NCI-H1436 (cell line): ENCODE measurements at regions not wholly inside any gene's neighbourhood (a gene's known extent, or its start where the extent isn't known, plus 50 kb on each side); places are given as distances from the start of the nearest gene placed in this dataset.
"Not testable (repeated sequence)": the region's sequence is repeated elsewhere in the genome, so short reads cannot be mapped to it uniquely, and the experiment has no call there.

Experiments used
- DNase-seq: peaks from one replicate; lab custom pipeline; 2025; lab: John Stamatoyannopoulos, UW

- no peak for DNase-seq
Observed at GRCh38 chrX:25851141-25851540, 287.0 kb upstream of the MAGEB18 start.

- DNase-seq, result no peak
Observed at GRCh38 chrX:25853002-25853479, 285.1 kb upstream of the MAGEB18 start.

- no peak for DNase-seq
Observed at GRCh38 chrX:25858273-25858880, 279.8 kb upstream of the MAGEB18 start.

GRCh38 chrX:25860322-25860721 is 277.8 kb upstream of the MAGEB18 start:
- no peak for DNase-seq

GRCh38 chrX:25869761-25870160 is 268.4 kb upstream of the MAGEB18 start:
- no peak for DNase-seq

- DNase-seq, result no peak
Observed at GRCh38 chrX:25872786-25873185, 265.4 kb upstream of the MAGEB18 start.

GRCh38 chrX:25873196-25873595 is 264.9 kb upstream of the MAGEB18 start:
- no peak for DNase-seq

- no peak for DNase-seq
Observed at GRCh38 chrX:25878806-25879205, 259.3 kb upstream of the MAGEB18 start.

GRCh38 chrX:25882503-25882902 is 255.6 kb upstream of the MAGEB18 start:
- not testable (repeated sequence) for DNase-seq

GRCh38 chrX:25897758-25898157 is 240.4 kb upstream of the MAGEB18 start:
- no peak for DNase-seq

- DNase-seq, result not testable (repeated sequence)
Observed at GRCh38 chrX:25905728-25906127, 232.4 kb upstream of the MAGEB18 start.

GRCh38 chrX:25925946-25926345 is 212.2 kb upstream of the MAGEB18 start:
- DNase-seq, result no peak

- no peak for DNase-seq
Observed at GRCh38 chrX:25928316-25928715, 209.8 kb upstream of the MAGEB18 start.

- no peak for DNase-seq
Observed at GRCh38 chrX:25941087-25941486, 197.1 kb upstream of the MAGEB18 start.

GRCh38 chrX:25941559-25942250 is 196.4 kb upstream of the MAGEB18 start:
- no peak for DNase-seq

GRCh38 chrX:25968920-25969319 is 169.2 kb upstream of the MAGEB18 start:
- no peak for DNase-seq

- DNase-seq, result no peak
Observed at GRCh38 chrX:25976683-25977310, 161.3 kb upstream of the MAGEB18 start.

GRCh38 chrX:25998687-25999086 is 139.5 kb upstream of the MAGEB18 start:
- DNase-seq, result no peak

- DNase-seq, result no peak
Observed at GRCh38 chrX:26007462-26007861, 130.7 kb upstream of the MAGEB18 start.

- no peak for DNase-seq
Observed at GRCh38 chrX:26008042-26008441, 130.1 kb upstream of the MAGEB18 start.

- DNase-seq, result no peak
Observed at GRCh38 chrX:26008691-26009090, 129.5 kb upstream of the MAGEB18 start.

GRCh38 chrX:26019386-26019785 is 118.8 kb upstream of the MAGEB18 start:
- DNase-seq, result no peak

GRCh38 chrX:26026179-26026578 is 112.0 kb upstream of the MAGEB18 start:
- no peak for DNase-seq
